Fibroblast of lung (primary cell): ENCODE measurements at regions not wholly inside any gene's neighbourhood (a gene's known extent, or its start where the extent isn't known, plus 50 kb on each side); places are given as distances from the start of the nearest gene placed in this dataset.

ENCODE experiments used
- DNase-seq, 2 donors: peaks; one replicate each; pipeline versions ENCODE4 v3.0.0 to v3.0.0-alpha.2; 2010; ENCODE audit warnings: low read depth in 2 of 2
- H2AFZ ChIP-seq: 2 replicates; pipeline ENCODE4 v1.5.1; 2012; ENCODE audit warnings: low read length, control low read depth, inconsistent platforms
- H3K27ac ChIP-seq: 2 replicates; pipeline ENCODE4 v1.5.1; 2011; ENCODE audit warnings: low read length, control low read depth; ENCODE audit not compliant: insufficient read depth
- H3K27me3 ChIP-seq: 2 replicates; pipeline ENCODE4 v1.5.1; 2011; ENCODE audit warnings: mild to moderate bottlenecking, low read length; ENCODE audit not compliant: control insufficient read depth, insufficient read depth
- H3K36me3 ChIP-seq: 2 replicates; pipeline ENCODE4 v1.5.1; 2011; ENCODE audit warnings: low read length; ENCODE audit not compliant: control insufficient read depth, insufficient read depth
- H3K4me1 ChIP-seq: 2 replicates; pipeline ENCODE4 v1.5.1; 2011; ENCODE audit warnings: low read length; ENCODE audit not compliant: control insufficient read depth, insufficient read depth; ENCODE audit errors: extremely low read depth
- H3K4me2 ChIP-seq: 2 replicates; pipeline ENCODE4 v1.5.1; 2011; ENCODE audit warnings: low read length, control low read depth; ENCODE audit not compliant: insufficient read depth; ENCODE audit errors: extremely low read depth
- H3K4me3 ChIP-seq, 4 experiments: fragments of 200-600 bp in 1 of 4; sonication (generic) in 1 of 4; replicated peaks in 1 of 4; 2 replicates each; pipeline ENCODE4 v1.5.1; 2011 to 2016; ENCODE audit warnings: low read length in 4 of 4, low read depth in 3 of 4, mild to moderate bottlenecking in 3 of 4, control low read depth in 2 of 4, inconsistent platforms in 1 of 4, mixed read lengths in 1 of 4; ENCODE audit not compliant: insufficient read depth in 1 of 4; ENCODE audit errors: control extremely low read depth in 1 of 4
- H3K79me2 ChIP-seq: 2 replicates; pipeline ENCODE4 v1.5.1; 2012; ENCODE audit warnings: mild to moderate bottlenecking, low read length, inconsistent platforms; ENCODE audit not compliant: control insufficient read depth, insufficient read depth
- H3K9ac ChIP-seq: 2 replicates; pipeline ENCODE4 v1.5.1; 2011; ENCODE audit warnings: mild to moderate bottlenecking, low read length, control low read depth; ENCODE audit not compliant: insufficient read depth
- H3K9me3 ChIP-seq: 2 replicates; pipeline ENCODE4 v1.5.1; 2012; ENCODE audit warnings: low read depth, low read length; ENCODE audit not compliant: control insufficient read depth, insufficient read depth
- H4K20me1 ChIP-seq: 2 replicates; pipeline ENCODE4 v1.5.1; 2011; ENCODE audit warnings: low read length; ENCODE audit not compliant: control insufficient read depth, insufficient read depth; ENCODE audit errors: extremely low read depth
- CTCF ChIP-seq, 2 donors: IDR thresholded peaks in 1 of 2; conservative IDR thresholded peaks in 1 of 2; 1 replicate in 1 of 2; 2 replicates in 1 of 2; pipeline ENCODE4 v1.5.1; 2011 to 2012; ENCODE audit warnings: low read length in 2 of 2, control low read depth in 1 of 2, inconsistent platforms in 1 of 2, low read depth in 1 of 2, mild to moderate bottlenecking in 1 of 2
- EZH2 ChIP-seq: IDR thresholded peaks from 2 replicates; pipeline ENCODE4 v1.5.1; 2012; ENCODE audit warnings: low read length, control low read depth, mild to moderate bottlenecking; ENCODE audit errors: missing control alignments

- no peak for DNase-seq
- H3K9me3 ChIP-seq, result no peaks in the 10 kb centered on the region
- H2AFZ ChIP-seq, result no peak overlapping the region
- H3K36me3 ChIP-seq, result no peaks in the 10 kb centered on the region
- no peak overlapping the region for H3K4me3 ChIP-seq
- no peaks in the 10 kb centered on the region for H3K27me3 ChIP-seq
- H3K4me2 ChIP-seq, result no peak overlapping the region
- H4K20me1 ChIP-seq, result no peaks in the 10 kb centered on the region
- H3K4me1 ChIP-seq, result no peaks in the 10 kb centered on the region
- TF ChIP-seq EZH2 (no peak), CTCF (conservative IDR thresholded peaks at IDR 0.05 in 1 of 2, IDR thresholded peaks at IDR 0.05 in 1 of 2; ENCODE audit: low read depth in 1 of 2, low read length in 2 of 2) (no peak)
- no peak overlapping the region for H3K27ac ChIP-seq
- H3K9ac ChIP-seq, result no peak overlapping the region
- no peaks in the 10 kb centered on the region for H3K79me2 ChIP-seq
Measured at GRCh38 chr22:48102581-48102980, 1340.1 kb downstream of the TBC1D22A start.

GRCh38 chr22:48101704-48102103 lies 1339.3 kb downstream of the TBC1D22A start:
- no peak for DNase-seq
- Histone ChIP-seq H3K9ac (no peak overlapping the region), H3K4me3 (no peak overlapping the region), H2AFZ (no peak overlapping the region), H3K27me3 (no peaks in the 10 kb centered on the region), H3K27ac (no peak overlapping the region), H4K20me1 (no peaks in the 10 kb centered on the region), H3K9me3 (no peaks in the 10 kb centered on the region), H3K79me2 (no peaks in the 10 kb centered on the region), H3K4me2 (no peak overlapping the region), H3K36me3 (no peaks in the 10 kb centered on the region), H3K4me1 (no peaks in the 10 kb centered on the region)
- no peak for TF ChIP-seq CTCF (conservative IDR thresholded peaks at IDR 0.05 in 1 of 2, IDR thresholded peaks at IDR 0.05 in 1 of 2; ENCODE audit: low read depth in 1 of 2, low read length in 2 of 2)
- TF ChIP-seq EZH2, result no peak

- Histone ChIP-seq H3K4me1 (no peaks in the 10 kb centered on the region), H4K20me1 (no peaks in the 10 kb centered on the region), H3K79me2 (no peaks in the 10 kb centered on the region), H3K4me2 (no peak overlapping the region), H3K36me3 (no peaks in the 10 kb centered on the region), H3K9me3 (no peaks in the 10 kb centered on the region), H3K27ac (no peak overlapping the region), H3K9ac (no peak overlapping the region), H2AFZ (no peak overlapping the region), H3K27me3 (no peaks in the 10 kb centered on the region), H3K4me3 (no peak overlapping the region)
- TF ChIP-seq EZH2, result no peak
- TF ChIP-seq CTCF (conservative IDR thresholded peaks at IDR 0.05 in 1 of 2, IDR thresholded peaks at IDR 0.05 in 1 of 2; ENCODE audit: low read depth in 1 of 2, low read length in 2 of 2), result no peak
- no peak for DNase-seq
Measured at GRCh38 chr22:48100685-48101417, 1338.4 kb downstream of the TBC1D22A start.
